ENCODE measurements at regions not wholly inside any gene's neighbourhood (a gene's known extent, or its start where the extent isn't known, plus 50 kb on each side); places are given as distances from the start of the nearest gene placed in this dataset.

GRCh38 chr16:26345966-26346365 lies 654.2 kb downstream of the HS3ST4 start (continued):
- TF ChIP-seq REST (IDR thresholded peaks at IDR 0.05; ENCODE audit: borderline replicate concordance) (no peak), REST (CRISPR knock-in tag; IDR thresholded peaks at IDR 0.05; ENCODE audit: low read depth) (no peak), ZBTB43 (CRISPR knock-in tag; IDR thresholded peaks at IDR 0.05) (no peak), SOX6 (IDR thresholded peaks at IDR 0.05) (no peak), E2F6 (IDR thresholded peaks at IDR 0.05; ENCODE audit: borderline replicate concordance in 1 of 2, extremely low read depth in 1 of 2, insufficient read depth in 1 of 2, insufficient read length in 1 of 2, low read depth in 1 of 2, low read length in 1 of 2, poor library complexity in 1 of 2, severe bottlenecking in 1 of 2) (no peak), RBM39 (optimal IDR thresholded peaks at IDR 0.05; ENCODE audit: low read depth, low read length) (no peak), GATAD2A (IDR thresholded peaks at IDR 0.05) (no peak)
